KOPT-K1 (cell line): ENCODE measurements at regions not wholly inside any gene's neighbourhood (a gene's known extent, or its start where the extent isn't known, plus 50 kb on each side); places are given as distances from the start of the nearest gene placed in this dataset.
"Not testable (repeated sequence)": the region's sequence is repeated elsewhere in the genome, so short reads cannot be mapped to it uniquely, and the experiment has no call there.

Experiments used
- H3K27ac ChIP-seq: fragments of 200-600 bp; sonication (generic); 2 replicates; pipeline ENCODE4 v1.5.1; 2016; ENCODE audit warnings: antibody characterized with exemption, mild to moderate bottlenecking, low read depth, low read length; ENCODE audit not compliant: poor library complexity, severe bottlenecking
- H3K36me3 ChIP-seq: fragments of 200-600 bp; sonication (generic); 2 replicates; pipeline ENCODE4 v1.5.1; 2017; ENCODE audit warnings: antibody characterized with exemption, mild to moderate bottlenecking, low read length, moderate library complexity; ENCODE audit not compliant: insufficient read depth
- H3K9me3 ChIP-seq: fragments of 200-600 bp; sonication (generic); 2 replicates; pipeline ENCODE4 v1.5.1; 2017; ENCODE audit warnings: antibody characterized with exemption, low read length, mild to moderate bottlenecking; ENCODE audit not compliant: insufficient read depth, poor library complexity, severe bottlenecking

DNA sequence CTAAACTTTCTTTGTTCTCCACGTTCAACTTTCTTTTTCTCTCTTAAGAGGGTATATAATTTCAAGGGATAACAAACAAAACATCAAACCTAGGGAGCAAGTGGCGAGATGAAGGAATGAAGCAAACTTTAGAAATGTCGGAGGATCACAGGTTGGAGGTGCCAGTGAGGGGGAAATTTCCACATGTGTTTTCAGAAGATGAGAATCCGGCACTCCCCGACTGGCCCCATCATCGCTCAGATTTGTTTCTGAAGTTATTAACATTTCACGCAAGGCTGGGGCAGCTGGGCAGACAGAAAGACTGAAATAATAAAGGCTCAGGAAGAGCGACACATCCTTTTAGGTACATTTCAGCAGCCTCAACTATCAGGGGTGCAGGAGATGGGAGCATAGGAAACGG, 134.9 kb downstream of the SMIM20 start:
- Histone ChIP-seq H3K9me3 (no peaks in the 10 kb centered on the region), H3K36me3 (no peaks in the 10 kb centered on the region), H3K27ac (no peak overlapping the region)

DNA sequence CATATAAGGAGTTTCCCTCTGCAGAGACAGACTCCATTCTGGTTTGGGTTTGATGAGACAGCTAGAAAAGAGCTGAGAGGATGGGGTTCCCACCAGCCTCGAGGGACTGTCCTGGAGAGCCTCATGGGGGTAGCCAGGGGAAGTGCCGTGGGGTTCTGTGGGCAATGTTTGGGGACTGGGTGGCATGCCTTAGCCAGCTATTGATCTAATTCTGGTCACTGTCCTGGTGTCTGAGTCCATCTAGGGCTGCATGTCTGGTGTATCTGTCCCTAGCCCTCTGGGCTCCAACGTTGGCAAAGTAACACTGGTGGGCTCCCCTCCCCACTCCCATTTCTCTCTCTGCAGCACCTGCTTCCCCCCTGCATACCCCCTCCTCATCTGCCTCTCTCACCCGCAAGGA, 135.4 kb downstream of the SMIM20 start:
- Histone ChIP-seq H3K9me3 (no peaks in the 10 kb centered on the region), H3K27ac (no peak overlapping the region), H3K36me3 (no peaks in the 10 kb centered on the region)

DNA sequence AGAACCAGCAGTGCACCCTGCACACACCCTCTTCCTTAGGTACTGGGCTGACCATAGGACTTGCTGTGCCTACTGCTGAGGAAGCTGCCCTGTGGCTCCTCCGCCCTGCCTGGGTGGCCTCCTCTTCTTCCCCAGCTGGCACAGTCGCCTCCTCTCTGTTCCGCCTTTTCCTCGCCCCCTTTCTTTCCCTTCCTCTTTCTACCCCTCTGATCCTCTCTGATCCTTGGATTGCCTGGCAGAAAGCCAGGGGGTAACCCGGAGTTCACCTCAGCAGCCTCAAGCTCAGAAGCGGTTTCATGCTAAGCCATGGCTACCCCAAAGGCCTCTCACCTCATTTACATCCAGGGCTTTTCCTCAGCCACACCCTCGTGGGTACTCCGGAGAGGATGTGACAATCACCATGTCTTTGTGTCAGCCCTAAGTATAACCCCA, 136.2 kb downstream of the SMIM20 start:
- no peak overlapping the region for H3K27ac ChIP-seq
- H3K9me3 ChIP-seq, result no peaks in the 10 kb centered on the region
- no peaks in the 10 kb centered on the region for H3K36me3 ChIP-seq

DNA sequence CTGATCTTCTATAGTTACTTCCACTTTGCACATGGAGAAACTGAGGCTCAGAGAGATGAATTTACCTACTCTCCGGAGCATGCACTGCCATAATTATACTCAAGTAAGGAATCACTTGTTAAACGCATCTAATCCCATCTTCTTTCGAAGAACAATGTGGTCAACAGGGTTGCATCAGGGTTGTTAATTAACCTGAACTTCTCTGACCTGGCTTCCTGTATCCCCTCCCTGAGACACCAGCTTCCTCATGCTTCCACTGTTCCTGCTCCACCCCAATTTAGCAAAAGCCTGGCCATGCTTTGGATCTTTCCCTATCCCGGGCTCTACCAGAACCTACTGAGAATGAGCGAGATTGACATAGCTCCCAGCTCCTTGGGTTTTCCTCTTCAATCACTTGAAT, 136.7 kb downstream of the SMIM20 start:
- H3K27ac ChIP-seq, result no peak overlapping the region
- H3K9me3 ChIP-seq, result no peaks in the 10 kb centered on the region
- H3K36me3 ChIP-seq, result no peaks in the 10 kb centered on the region

DNA sequence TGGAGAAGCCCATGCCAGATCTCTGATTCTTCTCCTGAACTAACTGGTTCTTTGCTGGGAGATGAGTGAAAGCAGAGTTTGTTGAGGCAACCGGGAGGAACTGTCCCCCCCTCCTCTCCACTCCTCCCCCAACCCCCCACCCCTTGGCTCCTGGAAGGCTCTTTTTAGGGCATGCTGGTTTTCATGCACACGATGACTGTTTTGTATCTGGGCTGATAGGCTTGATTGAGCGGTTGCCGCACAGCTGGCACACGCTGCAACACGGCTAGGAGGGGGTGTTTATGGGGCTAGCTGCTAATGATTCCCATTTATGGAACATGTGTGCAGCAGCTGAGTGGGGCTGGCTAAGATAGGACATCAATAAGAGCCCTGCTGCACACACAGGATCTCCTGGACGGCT, 137.2 kb downstream of the SMIM20 start:
- H3K27ac ChIP-seq, result no peak overlapping the region
- H3K36me3 ChIP-seq, result no peaks in the 10 kb centered on the region
- H3K9me3 ChIP-seq, result no peaks in the 10 kb centered on the region

DNA sequence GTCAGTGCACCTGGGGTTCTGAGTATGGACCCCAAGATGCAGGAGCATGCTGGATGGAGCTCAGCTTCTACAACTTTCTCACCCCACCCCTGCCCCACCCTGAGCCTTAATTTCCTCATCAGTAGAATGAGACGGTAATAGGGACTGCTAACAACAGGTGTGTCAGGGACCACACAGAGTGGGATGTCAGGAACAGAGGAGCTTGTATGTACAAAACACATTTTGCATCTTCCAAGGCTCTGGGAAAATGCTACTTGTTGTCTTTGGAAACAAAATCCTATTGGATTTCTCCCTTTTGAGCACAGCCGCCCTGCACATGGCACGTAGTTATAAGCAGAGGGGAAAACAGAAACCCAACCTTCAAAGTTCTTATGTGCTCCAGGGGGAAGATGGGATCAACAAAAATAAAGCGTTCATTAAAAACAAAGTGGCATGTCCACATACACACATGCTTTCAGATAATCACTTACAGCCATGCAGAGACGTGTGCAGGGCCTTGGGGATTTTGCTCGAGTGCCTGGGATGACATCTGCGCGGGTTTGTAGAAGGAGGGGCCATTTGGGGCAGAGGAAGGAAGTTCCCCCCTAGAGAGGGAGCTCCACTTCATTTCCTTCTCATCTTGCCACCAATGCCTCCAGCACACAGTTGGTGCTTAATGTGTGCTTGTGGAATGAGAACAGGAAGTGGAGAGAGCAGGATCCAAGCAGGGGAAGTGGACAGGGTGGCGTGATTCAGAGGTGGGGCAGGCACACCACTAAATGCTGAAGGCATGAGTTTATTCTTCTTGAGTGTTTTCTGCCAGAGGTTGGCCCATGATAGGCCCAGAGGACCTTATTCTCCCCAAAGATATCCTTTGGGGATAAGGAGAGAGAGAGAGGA, 138.9 kb downstream of the SMIM20 start:
- H3K36me3 ChIP-seq, result no peaks in the 10 kb centered on the region
- H3K27ac ChIP-seq, result no peak overlapping the region
- H3K9me3 ChIP-seq, result no peaks in the 10 kb centered on the region

DNA sequence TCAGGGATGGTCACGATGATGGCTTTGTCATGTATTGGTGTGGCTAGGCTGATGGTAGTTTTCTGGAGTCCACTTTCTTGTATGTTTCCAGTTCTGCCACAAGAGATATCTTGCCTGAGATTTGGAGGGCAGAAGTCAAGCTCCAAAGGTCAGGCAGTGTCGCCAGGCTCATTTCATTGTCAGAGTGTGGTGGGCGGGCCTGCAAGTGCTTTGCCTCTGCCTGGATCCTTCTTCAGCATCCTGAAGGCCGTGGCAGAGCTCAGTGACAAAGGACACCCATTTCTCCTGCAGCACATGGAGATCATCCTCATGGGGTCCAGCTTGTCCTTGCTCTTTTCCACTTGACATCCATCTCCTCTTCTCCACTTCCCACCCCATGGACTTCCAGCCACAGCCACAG, 139.7 kb downstream of the SMIM20 start:
- H3K27ac ChIP-seq, result no peak overlapping the region
- no peaks in the 10 kb centered on the region for H3K36me3 ChIP-seq
- no peaks in the 10 kb centered on the region for H3K9me3 ChIP-seq

DNA sequence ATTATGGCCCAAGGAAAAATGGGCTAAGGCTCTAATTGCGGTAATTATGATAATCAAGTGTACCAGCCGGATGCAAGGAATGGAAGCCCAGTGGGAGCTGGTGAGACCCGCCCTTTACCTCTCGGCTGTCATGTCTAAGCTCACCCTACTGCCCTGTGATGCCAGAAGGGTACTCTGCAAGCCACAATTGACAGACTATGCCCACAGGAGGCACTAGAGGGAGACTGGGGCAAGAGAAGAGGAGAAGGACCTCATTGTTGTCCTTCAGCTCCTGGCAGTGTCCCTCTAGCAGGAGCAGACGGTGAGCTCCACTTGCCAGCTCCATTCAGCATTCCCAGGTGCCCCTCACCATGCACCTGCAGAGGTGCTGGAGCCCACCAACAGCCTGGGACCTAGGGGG, 141.8 kb downstream of the SMIM20 start:
- no peaks in the 10 kb centered on the region for H3K9me3 ChIP-seq
- no peak overlapping the region for H3K27ac ChIP-seq
- H3K36me3 ChIP-seq, result no peaks in the 10 kb centered on the region

DNA sequence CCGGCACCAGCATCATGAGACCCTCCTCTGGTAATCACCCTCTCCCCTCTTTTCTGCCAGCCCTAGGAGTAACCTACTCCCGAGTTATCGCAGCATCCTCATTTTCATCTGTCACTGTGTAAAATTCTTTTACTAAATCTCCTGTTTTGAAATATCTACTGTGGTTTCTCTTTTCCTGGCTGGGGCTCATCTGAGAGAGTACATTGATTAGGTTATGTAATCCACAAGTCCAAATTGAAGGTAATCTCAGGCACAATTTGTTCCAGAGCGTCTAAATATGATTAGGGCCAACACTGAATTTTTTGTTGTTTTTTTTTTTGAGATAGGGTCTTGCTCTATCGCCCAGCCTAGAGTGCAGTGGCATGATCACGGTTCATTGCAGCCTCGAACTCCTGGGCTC, 142.4 kb downstream of the SMIM20 start:
- Histone ChIP-seq H3K27ac (no peak overlapping the region), H3K36me3 (no peaks in the 10 kb centered on the region), H3K9me3 (no peaks in the 10 kb centered on the region)

DNA sequence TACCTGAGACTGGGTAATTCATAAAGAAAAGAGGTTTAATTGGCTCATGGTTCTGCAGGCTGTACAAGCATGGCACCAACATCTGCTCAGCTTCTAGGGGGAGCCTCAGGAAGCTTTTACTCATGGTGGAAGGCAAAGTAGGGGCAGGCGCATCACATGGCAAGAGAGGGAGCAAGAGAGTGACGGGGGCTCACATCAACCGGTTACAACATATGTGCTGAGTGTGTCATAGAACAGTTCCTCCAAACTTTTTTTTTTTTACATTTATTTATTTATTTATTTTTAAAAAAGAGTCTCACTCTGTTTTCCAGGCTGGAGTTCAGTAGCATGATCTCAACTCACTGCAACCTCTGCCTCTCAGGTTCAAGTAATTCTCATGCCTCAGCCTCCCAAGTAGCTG, 143.8 kb downstream of the SMIM20 start:
- not testable (repeated sequence) for H3K9me3 ChIP-seq, H3K36me3 ChIP-seq, H3K27ac ChIP-seq

DNA sequence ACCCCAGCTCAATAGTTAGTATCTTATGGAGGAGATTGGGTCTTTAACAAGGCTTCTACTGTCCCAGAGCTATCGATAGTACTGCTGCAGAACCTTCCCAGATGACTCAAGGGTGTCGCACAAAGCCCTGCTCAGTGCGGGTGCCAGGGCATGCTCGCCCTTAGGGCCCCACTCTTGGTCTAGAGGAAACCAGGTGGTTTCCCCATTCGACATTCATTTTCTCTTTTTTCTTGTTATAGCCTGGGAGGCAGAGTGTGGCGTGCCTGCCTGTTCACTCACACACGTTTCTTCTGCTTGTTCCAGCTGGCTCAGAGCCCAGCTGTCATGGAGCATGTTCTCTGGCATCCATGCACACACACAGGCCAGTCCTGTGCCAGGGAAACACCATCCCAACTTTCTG, 144.5 kb downstream of the SMIM20 start:
- Histone ChIP-seq H3K9me3 (no peaks in the 10 kb centered on the region), H3K27ac (no peak overlapping the region), H3K36me3 (no peaks in the 10 kb centered on the region)

DNA sequence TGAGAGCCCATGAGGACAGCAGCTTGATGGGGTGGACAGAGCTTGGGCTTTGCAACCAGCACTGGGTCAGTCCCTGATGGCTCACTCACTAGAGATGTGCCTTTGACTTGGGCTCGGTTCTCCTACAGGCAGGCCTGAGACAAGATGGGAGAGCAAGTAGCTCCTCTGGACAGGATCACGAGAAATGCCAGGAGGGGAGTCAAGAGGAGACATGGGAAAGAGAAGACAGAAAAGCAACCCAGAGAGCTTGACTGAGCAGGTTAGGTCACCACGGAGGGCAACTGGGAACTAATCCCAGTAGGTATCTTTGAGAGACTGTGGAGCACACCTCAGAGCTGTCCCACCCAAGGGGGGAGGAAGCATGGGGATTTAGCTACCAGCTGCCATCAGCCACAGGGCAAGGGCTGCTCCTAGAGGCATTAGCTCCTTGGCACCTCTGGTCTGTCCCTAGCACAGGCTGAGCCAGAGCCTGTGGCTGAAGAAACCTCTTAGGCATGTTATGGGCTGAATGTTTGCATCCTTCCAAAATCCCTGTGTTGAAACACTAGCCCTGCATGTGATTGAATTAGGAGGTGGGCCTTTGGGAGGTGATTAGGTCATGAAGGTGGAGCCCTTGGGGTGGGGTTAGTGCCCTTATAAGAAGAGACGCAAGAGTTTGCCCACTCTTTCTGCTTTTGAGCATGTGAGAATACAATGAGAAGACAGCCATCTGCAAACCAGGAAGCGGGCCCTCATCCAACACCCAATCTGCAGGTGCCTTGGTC, 145.6 kb downstream of the SMIM20 start:
- Histone ChIP-seq H3K36me3 (no peaks in the 10 kb centered on the region), H3K9me3 (no peaks in the 10 kb centered on the region), H3K27ac (no peak overlapping the region)

DNA sequence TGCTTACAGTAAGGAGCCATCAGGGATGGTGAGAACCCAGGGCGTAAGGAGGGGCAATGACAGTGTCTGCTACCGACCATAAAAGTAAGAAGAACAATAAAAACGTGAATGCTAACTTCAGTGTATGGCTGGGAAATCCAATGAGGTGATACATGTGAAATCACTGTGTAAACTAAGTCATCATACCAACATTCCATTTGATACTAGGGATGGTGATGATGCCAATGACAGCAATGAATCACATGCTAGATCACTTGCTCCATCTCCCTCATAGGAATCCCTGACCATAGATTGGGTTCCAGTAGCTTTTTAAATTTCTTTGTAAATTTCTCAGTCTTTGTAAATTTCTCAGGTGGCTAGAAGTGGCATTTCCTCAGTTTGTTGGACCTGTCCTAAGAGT, 146.3 kb downstream of the SMIM20 start:
- Histone ChIP-seq H3K9me3 (no peaks in the 10 kb centered on the region), H3K27ac (no peak overlapping the region), H3K36me3 (no peaks in the 10 kb centered on the region)

DNA sequence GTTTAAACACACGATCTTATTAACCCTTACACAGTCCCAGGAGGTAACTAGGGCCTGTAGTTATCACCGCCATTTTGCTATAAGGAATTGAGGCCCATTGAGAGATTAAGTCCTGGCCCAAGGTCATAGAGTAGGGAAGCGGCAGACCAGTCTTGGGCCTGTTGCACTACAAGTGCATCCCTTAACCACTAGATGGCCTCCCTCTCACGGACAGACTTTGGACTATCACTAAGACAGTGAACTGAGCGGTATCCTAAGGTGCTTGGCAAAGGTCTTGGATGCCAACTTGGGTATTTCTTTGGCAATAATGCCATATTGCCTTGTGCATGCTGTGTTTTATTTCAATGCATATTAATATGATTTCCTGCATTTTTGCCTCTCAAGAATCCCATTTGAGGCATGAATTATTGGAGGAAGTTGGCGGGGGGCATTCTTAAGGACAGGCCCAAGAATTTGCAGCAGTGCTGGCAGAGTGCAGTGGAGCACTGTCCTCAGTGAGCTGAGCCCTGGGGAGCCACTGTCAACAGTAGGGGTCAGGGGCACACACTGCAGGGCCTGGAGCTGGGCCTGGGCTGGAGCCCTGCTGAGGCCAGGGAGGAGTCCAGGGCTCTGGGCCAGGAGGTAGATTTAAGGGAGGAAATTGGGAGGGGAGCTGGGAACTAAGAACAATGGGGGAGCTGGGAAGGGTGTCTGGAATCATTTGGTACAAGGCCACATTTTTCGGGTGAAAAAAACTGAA, 147.4 kb downstream of the SMIM20 start:
- no peak overlapping the region for H3K27ac ChIP-seq
- H3K9me3 ChIP-seq, result no peaks in the 10 kb centered on the region
- H3K36me3 ChIP-seq, result no peaks in the 10 kb centered on the region

DNA sequence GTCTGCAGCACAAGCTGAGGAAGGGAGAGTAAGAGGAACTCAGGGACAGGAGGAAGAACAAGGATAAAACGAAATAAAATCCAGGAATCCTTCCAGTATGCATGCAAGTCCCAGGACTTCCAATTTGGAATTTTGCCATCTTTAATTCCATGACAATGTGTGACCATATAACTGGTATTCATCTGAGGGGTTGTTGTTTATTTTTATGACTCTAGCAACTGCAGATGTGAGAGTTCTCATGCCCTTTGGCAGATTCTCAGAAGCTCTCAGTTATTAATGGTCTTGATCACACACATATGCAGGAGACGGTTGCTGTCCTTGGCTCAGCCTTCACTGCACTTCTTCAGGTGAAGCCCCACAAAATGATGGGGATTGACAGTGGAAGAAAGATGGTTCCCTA, 148.2 kb downstream of the SMIM20 start:
- no peaks in the 10 kb centered on the region for H3K9me3 ChIP-seq
- no peaks in the 10 kb centered on the region for H3K36me3 ChIP-seq

More for the DNA sequence above, 148.2 kb downstream of the SMIM20 start:
- H3K27ac ChIP-seq, result no peak overlapping the region
